ENCODE measurements at regions not wholly inside any gene's neighbourhood (a gene's known extent, or its start where the extent isn't known, plus 50 kb on each side); places are given as distances from the start of the nearest gene placed in this dataset.

- no peak for TF ChIP-seq ASH2L (IDR thresholded peaks at IDR 0.05; ENCODE audit: borderline replicate concordance, low read depth)
- no peak for TF ChIP-seq ATF2 (IDR thresholded peaks at IDR 0.05; ENCODE audit: low read length)
- no peak for TF ChIP-seq EP300 (IDR thresholded peaks at IDR 0.05; ENCODE audit: borderline replicate concordance in 1 of 2, control insufficient read depth in 1 of 2, low read depth in 2 of 2, low read length in 2 of 2)
- TF ChIP-seq POLR2AphosphoS5 (IDR thresholded peaks at IDR 0.05; ENCODE audit: low read length) = no peak
- no peak for TF ChIP-seq FOS (IDR thresholded peaks at IDR 0.05; ENCODE audit: borderline replicate concordance, extremely low read depth, insufficient read length)
- TF ChIP-seq MEF2A (IDR thresholded peaks at IDR 0.05; ENCODE audit: insufficient read depth, low read depth, low read length) = no peak
- no peak for TF ChIP-seq ZNF687 (IDR thresholded peaks at IDR 0.05)
- TF ChIP-seq FOXK2 (IDR thresholded peaks at IDR 0.05) = no peak
- no peak for TF ChIP-seq SMARCA5 (IDR thresholded peaks at IDR 0.05)
- no peak for TF ChIP-seq TCF7 (IDR thresholded peaks at IDR 0.05; ENCODE audit: borderline replicate concordance)
- no peak for TF ChIP-seq GABPA (IDR thresholded peaks at IDR 0.05; ENCODE audit: low read depth)
- TF ChIP-seq CTCF (IDR thresholded peaks at IDR 0.05 in 2 of 3, conservative IDR thresholded peaks at IDR 0.05 in 1 of 3; ENCODE audit: control insufficient read depth in 2 of 3, extremely low read depth in 1 of 3, insufficient read depth in 1 of 3, low read depth in 3 of 3, low read length in 3 of 3) = no peak
- TF ChIP-seq PBX3 (IDR thresholded peaks at IDR 0.05; ENCODE audit: insufficient replicate concordance, low read depth, low read length) = no peak
These were observed 332.3 kb upstream of the ADAMTSL1 start for GRCh38 chr9:18141681-18142080.
